ENCODE measurements at regions not wholly inside any gene's neighbourhood (a gene's known extent, or its start where the extent isn't known, plus 50 kb on each side); places are given as distances from the start of the nearest gene placed in this dataset.

- DNase-seq: no peak
Measured at GRCh38 chr3:158974904-158975303, 173.1 kb downstream of the MFSD1 start.

GRCh38 chr3:158976966-158977365 is 175.1 kb downstream of the MFSD1 start:
- no peak for DNase-seq

GRCh38 chr3:158977497-158977896 is 175.6 kb downstream of the MFSD1 start:
- no peak for DNase-seq

- DNase-seq: no peak
Measured at GRCh38 chr3:158983216-158984099, 181.6 kb downstream of the MFSD1 start.

GRCh38 chr3:158991146-158991705 is 189.4 kb downstream of the MFSD1 start:
- no peak for DNase-seq

GRCh38 chr3:158992463-158992862 is 190.6 kb downstream of the MFSD1 start:
- no peak for DNase-seq

- DNase-seq: no peak
Measured at GRCh38 chr3:158994386-158994785, 192.5 kb downstream of the MFSD1 start.

DNA sequence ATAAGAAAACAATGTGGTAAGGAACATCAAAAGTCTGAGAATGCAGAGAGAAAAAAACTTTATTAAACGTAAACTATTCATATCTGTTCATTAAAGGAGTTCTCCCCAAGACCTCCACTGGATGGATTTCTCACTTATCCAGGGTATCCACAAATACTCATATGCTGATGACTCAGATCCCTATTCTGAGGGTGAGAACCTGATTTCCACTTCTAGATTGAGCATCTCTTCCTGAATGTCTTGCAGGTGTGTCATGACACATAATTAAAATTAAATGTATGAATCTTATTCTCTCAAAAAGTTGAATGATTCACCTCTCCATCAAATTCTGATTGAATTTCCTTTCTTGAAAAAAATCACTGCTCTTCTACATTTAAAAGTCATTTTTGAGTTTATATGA is 199.9 kb downstream of the MFSD1 start:
- no peak for DNase-seq

- DNase-seq: no peak
Measured at GRCh38 chr3:159005137-159005536, 203.3 kb downstream of the MFSD1 start.

DNA sequence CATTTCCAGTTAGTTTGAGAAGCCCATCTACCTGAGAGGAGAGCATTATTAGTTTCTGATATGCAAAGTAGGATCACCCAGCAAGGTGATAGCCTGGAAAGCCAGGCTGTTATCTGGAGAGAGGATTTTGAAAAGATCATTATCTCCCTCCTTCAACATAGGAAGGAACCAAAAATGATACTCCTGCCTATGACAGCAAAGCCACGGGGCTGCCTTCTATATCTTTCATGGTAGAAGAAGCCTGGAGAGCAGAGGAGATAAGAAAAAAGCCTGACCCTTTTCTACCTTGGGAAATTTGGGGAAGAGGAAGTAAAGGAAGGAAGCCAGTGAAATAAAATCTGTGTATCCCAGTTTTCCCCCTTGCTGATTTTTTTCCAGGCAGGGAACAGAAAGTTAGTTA is 205.5 kb downstream of the MFSD1 start:
- DNase-seq: no peak

DNA sequence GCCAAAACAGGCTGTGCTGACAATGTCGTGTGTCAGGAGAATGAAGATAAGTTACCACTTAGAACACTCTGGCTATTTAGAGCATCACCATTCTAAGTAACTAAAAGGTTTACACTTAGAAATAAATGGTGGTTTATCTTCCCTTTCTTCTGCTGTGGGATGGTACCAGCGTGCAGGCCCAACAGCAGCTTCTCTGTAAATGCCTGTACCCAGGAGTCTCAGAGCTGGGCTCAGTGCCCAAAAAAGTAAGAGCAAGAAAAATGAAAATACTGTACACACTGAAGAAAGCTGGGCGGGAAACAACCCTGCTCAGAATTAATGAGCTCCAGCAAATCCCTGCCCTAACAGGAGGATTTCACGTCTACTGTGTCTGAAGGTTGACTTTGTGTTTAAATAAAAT is 206.5 kb downstream of the MFSD1 start:
- no peak for DNase-seq

GRCh38 chr3:159018341-159018740 is 216.5 kb downstream of the MFSD1 start:
- DNase-seq: no peak

- DNase-seq: no peak
Measured at GRCh38 chr3:159025733-159026132, 223.9 kb downstream of the MFSD1 start.

DNA sequence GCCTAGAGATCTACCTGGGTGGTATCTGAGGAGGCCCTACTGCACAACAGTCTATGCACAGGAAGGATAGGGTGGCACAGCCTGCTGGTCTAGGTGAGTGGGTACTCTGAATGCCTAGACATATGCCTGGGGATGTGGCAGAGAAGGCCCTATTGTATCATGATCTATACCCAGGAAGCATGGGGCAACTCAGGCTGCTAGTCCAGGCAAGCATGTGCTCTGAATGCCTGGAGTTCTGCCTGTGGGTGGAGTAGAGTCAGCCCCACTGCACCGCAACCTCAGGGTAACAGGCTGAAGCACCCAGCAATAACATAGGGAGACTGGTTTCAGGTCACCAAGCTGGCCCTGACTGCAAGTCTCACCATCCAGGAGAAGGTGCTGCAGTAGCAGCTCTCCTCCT is 224.7 kb downstream of the MFSD1 start:
- no peak for DNase-seq

- DNase-seq: no peak
Measured at GRCh38 chr3:159028706-159029105, 226.9 kb downstream of the MFSD1 start.

GRCh38 chr3:159029306-159030026 is 227.6 kb downstream of the MFSD1 start:
- DNase-seq: no peak

DNA sequence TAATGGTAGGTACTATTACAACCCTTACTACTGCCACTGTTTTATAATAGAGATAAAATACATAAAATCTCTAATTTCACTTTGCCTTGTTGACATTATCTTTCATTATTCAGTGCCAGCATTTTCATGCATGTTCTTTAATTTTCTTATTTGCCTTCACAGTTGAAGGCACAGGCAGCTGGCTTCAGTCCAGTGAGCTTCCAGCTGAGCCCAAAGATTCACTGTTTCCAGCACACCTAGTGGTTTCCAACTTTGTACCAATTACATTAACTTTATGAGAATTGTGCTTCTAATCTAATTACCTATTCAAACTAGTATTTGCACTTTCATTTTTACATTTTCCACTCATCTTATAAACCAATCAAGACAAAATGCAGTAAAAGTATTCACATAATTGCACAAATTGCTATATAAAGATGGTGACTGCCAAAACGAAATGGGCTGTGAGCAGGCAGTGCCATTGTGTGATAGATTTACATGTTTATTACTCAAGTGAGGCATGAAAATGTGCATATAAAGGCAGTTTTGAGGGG is 228.3 kb downstream of the MFSD1 start:
- no peak for DNase-seq

GRCh38 chr3:159030886-159031679 is 229.2 kb downstream of the MFSD1 start:
- DNase-seq: no peak

GRCh38 chr3:159032311-159032710 is 230.5 kb downstream of the MFSD1 start:
- no peak for DNase-seq

- no peak for DNase-seq
Measured at GRCh38 chr3:159038405-159038804, 236.6 kb downstream of the MFSD1 start.

GRCh38 chr3:159039286-159039685 is 237.4 kb downstream of the MFSD1 start:
- no peak for DNase-seq

DNA sequence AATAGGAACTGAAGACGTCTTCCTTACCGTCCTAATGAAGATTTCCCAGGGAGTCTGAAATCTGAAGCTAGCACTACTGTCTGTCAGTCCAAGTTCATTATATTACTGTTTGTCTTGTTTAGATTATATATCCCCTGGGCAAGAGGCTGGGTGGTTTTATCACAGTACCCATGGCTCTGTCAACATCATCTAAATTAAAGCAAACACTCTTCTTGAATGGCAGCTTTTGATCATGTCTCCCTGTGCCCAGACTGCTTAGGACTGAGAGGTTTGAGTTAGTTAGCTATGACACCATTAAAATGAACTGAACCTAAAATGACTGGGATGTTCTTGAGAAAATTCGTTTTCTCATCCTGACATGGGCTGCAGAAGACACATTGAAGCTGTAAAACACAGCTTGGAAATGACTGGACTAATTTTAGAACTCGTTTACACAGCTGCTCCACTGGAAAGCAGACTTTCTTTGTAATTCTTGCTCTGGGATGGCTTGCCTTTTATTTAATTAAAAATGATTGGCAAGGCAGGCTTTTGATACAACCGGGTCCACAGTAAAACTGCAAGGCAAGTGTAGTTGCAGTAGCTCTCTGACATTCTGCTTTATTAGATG is 243.5 kb downstream of the MFSD1 start:
- no peak for DNase-seq
